Naive thymus-derived CD4-positive, alpha-beta T cell (primary cell): ENCODE measurements at regions not wholly inside any gene's neighbourhood (a gene's known extent, or its start where the extent isn't known, plus 50 kb on each side); places are given as distances from the start of the nearest gene placed in this dataset.
A peak's percentile ranks its signal among the peaks of the same experiment; 100 is the strongest.

ENCODE experiments used
- ATAC-seq: fragments of 150-1000 bp; cut with Tn5 transposase; 2 replicates; pipeline ENCODE4 v1.10.0; 2021; ENCODE audit warnings: mild to moderate bottlenecking, moderate library complexity
- CTCF ChIA-PET: fragments of 350-600 bp; sonication (Branson Sonifier 250); formaldehyde crosslinking; loops from one replicate; lab custom pipeline; 2021; ENCODE audit warnings: antibody characterized with exemption; lab: Charles Lee
- POLR2A ChIA-PET: fragments of 350-600 bp; sonication (Branson Sonifier 250); formaldehyde crosslinking; loops from one replicate; lab custom pipeline; 2021; ENCODE audit warnings: antibody characterized with exemption, inconsistent platforms; lab: Charles Lee
- DNase-seq, 9 donors: peaks; one replicate each; pipeline versions ENCODE4 v3.0.0 to v3.0.0-alpha.2; 2020 to 2022; ENCODE audit warnings: mixed read lengths in 1 of 9
- H3K27ac ChIP-seq: one replicate; pipeline ENCODE4 v1.7.0; 2013; ENCODE audit warnings: mild to moderate bottlenecking, low read depth, low read length, moderate library complexity
- H3K27me3 ChIP-seq, 2 donors: one replicate each; pipeline ENCODE4 v1.7.0; 2013; ENCODE audit warnings: low read length in 2 of 2, mild to moderate bottlenecking in 2 of 2, moderate library complexity in 2 of 2; ENCODE audit not compliant: control insufficient read depth in 2 of 2, insufficient read depth in 2 of 2
- H3K36me3 ChIP-seq, 3 experiments: 1 replicate in 2 of 3; 2 replicates in 1 of 3; pipeline ENCODE4 v1.7.0; 2013; ENCODE audit warnings: low read length in 3 of 3, mild to moderate bottlenecking in 3 of 3, moderate library complexity in 1 of 3; ENCODE audit not compliant: insufficient read depth in 3 of 3, control insufficient read depth in 2 of 3
- H3K4me1 ChIP-seq, 2 donors: one replicate each; pipeline ENCODE4 v1.7.0; 2013; ENCODE audit warnings: low read length in 2 of 2, mild to moderate bottlenecking in 2 of 2, moderate library complexity in 1 of 2; ENCODE audit not compliant: control insufficient read depth in 2 of 2, insufficient read depth in 2 of 2
- H3K4me3 ChIP-seq: 2 replicates; pipeline ENCODE4 v1.7.0; 2013; ENCODE audit warnings: mild to moderate bottlenecking, low read length
- H3K9me3 ChIP-seq, 3 experiments: 1 replicate in 2 of 3; 2 replicates in 1 of 3; pipeline ENCODE4 v1.7.0; 2013; ENCODE audit warnings: low read length in 3 of 3; ENCODE audit not compliant: control insufficient read depth in 2 of 3
- H3K27ac Mint-ChIP-seq, 9 donors: one replicate each; pipeline ENCODE4 v1.8.0; 2020 to 2022; ENCODE audit warnings: mixed read lengths in 9 of 9, mild to moderate bottlenecking in 8 of 9, moderate library complexity in 5 of 9, inconsistent platforms in 2 of 9
- H3K27me3 Mint-ChIP-seq, 5 donors: one replicate each; pipeline ENCODE4 v1.8.0; 2021 to 2022; ENCODE audit warnings: mixed read lengths in 5 of 5, mild to moderate bottlenecking in 1 of 5
- H3K36me3 Mint-ChIP-seq, 5 donors: one replicate each; pipeline ENCODE4 v1.8.0; 2020 to 2022; ENCODE audit warnings: mixed read lengths in 5 of 5, mild to moderate bottlenecking in 3 of 5, inconsistent platforms in 1 of 5
- H3K4me1 Mint-ChIP-seq, 7 donors: one replicate each; pipeline ENCODE4 v1.8.0; 2020 to 2022; ENCODE audit warnings: mixed read lengths in 7 of 7, mild to moderate bottlenecking in 3 of 7, inconsistent platforms in 1 of 7
- H3K4me3 Mint-ChIP-seq, 10 donors: one replicate each; pipeline ENCODE4 v1.8.0; 2020 to 2022; ENCODE audit warnings: mild to moderate bottlenecking in 10 of 10, mixed read lengths in 10 of 10, moderate library complexity in 6 of 10, inconsistent platforms in 2 of 10
- H3K9me3 Mint-ChIP-seq, 11 donors: one replicate each; pipeline ENCODE4 v1.8.0; 2020 to 2022; ENCODE audit warnings: mixed read lengths in 11 of 11, mild to moderate bottlenecking in 4 of 11, inconsistent platforms in 1 of 11, moderate library complexity in 1 of 11
- intact Hi-C, 2 donors: fragments of 100-400 bp; cut with micrococcal nuclease; formaldehyde crosslinking; loops; one replicate each; pipeline ENCODE4 v1.15.1; 2023

GRCh38 chr5:39712316-39713249 lies 287.8 kb upstream of the DAB2 start:
- DNase-seq (no peak), ATAC-seq (no peak)
- POLR2A ChIA-PET: no interaction called here
- CTCF ChIA-PET: interaction anchor here (0.7 to 0.9 kb wide), 2 partner anchors 87 to 133 kb away, joined by 3 read pairs; no protein-coding TSS in a partner anchor
- intact Hi-C loops: loop anchor here in 1 of 2 donors (10.0 kb wide), 1 partner anchor 138 kb away; no protein-coding TSS in a partner anchor
- H3K4me3 ChIP-seq: no peak overlapping the region
- H3K4me1 ChIP-seq: no peaks in the 10 kb centered on the region
- Mint-ChIP-seq H3K36me3 (no peaks in the 10 kb centered on the region), H3K4me3 (no peak overlapping the region), H3K27me3 (peaks cover 2 to 17% (median 15%) of the 10 kb centered on the region in 5 donors), H3K4me1 (no peaks in the 10 kb centered on the region), H3K9me3 (no peaks in the 10 kb centered on the region), H3K27ac (no peak overlapping the region)
- no peaks in the 10 kb centered on the region for H3K9me3 ChIP-seq
- no peaks in the 10 kb centered on the region for H3K36me3 ChIP-seq
- no peaks in the 10 kb centered on the region for H3K27me3 ChIP-seq
- no peak overlapping the region for H3K27ac ChIP-seq

- Histone ChIP-seq H3K9me3 (no peaks in the 10 kb centered on the region), H3K4me3 (no peak overlapping the region), H3K4me1 (no peaks in the 10 kb centered on the region), H3K36me3 (no peaks in the 10 kb centered on the region), H3K27me3 (no peaks in the 10 kb centered on the region), H3K27ac (no peak overlapping the region)
- DNase-seq (no peak), ATAC-seq (no peak)
- no peak overlapping the region for H3K4me3 Mint-ChIP-seq
- no peaks in the 10 kb centered on the region for H3K9me3 Mint-ChIP-seq
- H3K4me1 Mint-ChIP-seq: no peaks in the 10 kb centered on the region
- no peaks in the 10 kb centered on the region for H3K36me3 Mint-ChIP-seq
- CTCF ChIA-PET: interaction anchor here (0.9 kb wide), 1 partner anchor 86 kb away, joined by 3 read pairs; no protein-coding TSS in a partner anchor
- H3K27me3 Mint-ChIP-seq: peaks cover 2 to 22% (median 15%) of the 10 kb centered on the region in 5 donors
- intact Hi-C loops: loop anchor here in 1 of 2 donors (10.0 kb wide), 1 partner anchor 137 kb away; no protein-coding TSS in a partner anchor
- no peak overlapping the region for H3K27ac Mint-ChIP-seq
- POLR2A ChIA-PET: no interaction called here
Measured at GRCh38 chr5:39711821-39712220, 287.0 kb upstream of the DAB2 start.

- ChIA-PET CTCF (no interaction called here), POLR2A (no interaction called here)
- H3K9me3 Mint-ChIP-seq: no peaks in the 10 kb centered on the region
- no peaks in the 10 kb centered on the region for H3K36me3 Mint-ChIP-seq
- DNase-seq (no peak), ATAC-seq (no peak)
- peaks cover 6 to 28% (median 19%) of the 10 kb centered on the region in 5 donors for H3K27me3 Mint-ChIP-seq
- H3K4me3 Mint-ChIP-seq: no peak overlapping the region
- Histone ChIP-seq H3K27ac (no peak overlapping the region), H3K36me3 (no peaks in the 10 kb centered on the region), H3K27me3 (no peaks in the 10 kb centered on the region), H3K4me3 (no peak overlapping the region), H3K4me1 (no peaks in the 10 kb centered on the region), H3K9me3 (no peaks in the 10 kb centered on the region)
- H3K4me1 Mint-ChIP-seq: no peaks in the 10 kb centered on the region
- intact Hi-C loops: no loop called here
- H3K27ac Mint-ChIP-seq: no peak overlapping the region
Measured at GRCh38 chr5:39709032-39709431, 284.3 kb upstream of the DAB2 start.

GRCh38 chr5:39702928-39703327 lies 278.1 kb upstream of the DAB2 start:
- Mint-ChIP-seq H3K4me1 (no peaks in the 10 kb centered on the region), H3K4me3 (no peak overlapping the region), H3K36me3 (no peaks in the 10 kb centered on the region), H3K9me3 (no peaks in the 10 kb centered on the region), H3K27ac (no peak overlapping the region), H3K27me3 (peaks cover 3 to 15% (median 4%) of the 10 kb centered on the region in 5 donors)
- POLR2A ChIA-PET: no interaction called here
- no peaks in the 10 kb centered on the region for H3K9me3 ChIP-seq
- CTCF ChIA-PET: no interaction called here
- ATAC-seq (no peak), DNase-seq (no peak)
- H3K27ac ChIP-seq: no peak overlapping the region
- intact Hi-C loops: no loop called here
- H3K4me3 ChIP-seq: no peak overlapping the region
- no peaks in the 10 kb centered on the region for H3K27me3 ChIP-seq
- H3K36me3 ChIP-seq: no peaks in the 10 kb centered on the region
- H3K4me1 ChIP-seq: no peaks in the 10 kb centered on the region

- peak in 1 of 9 donors; percentile 0 for DNase-seq
- no peak for ATAC-seq
- Mint-ChIP-seq H3K4me3 (no peak overlapping the region), H3K27me3 (peaks cover 0 to 11% (median 3%) of the 10 kb centered on the region in 5 donors), H3K36me3 (no peaks in the 10 kb centered on the region), H3K27ac (no peak overlapping the region), H3K9me3 (no peaks in the 10 kb centered on the region), H3K4me1 (no peaks in the 10 kb centered on the region)
- intact Hi-C loops: no loop called here
- H3K4me3 ChIP-seq: no peak overlapping the region
- no peaks in the 10 kb centered on the region for H3K9me3 ChIP-seq
- ChIA-PET POLR2A (no interaction called here), CTCF (no interaction called here)
- no peaks in the 10 kb centered on the region for H3K27me3 ChIP-seq
- H3K4me1 ChIP-seq: no peaks in the 10 kb centered on the region
- no peaks in the 10 kb centered on the region for H3K36me3 ChIP-seq
- H3K27ac ChIP-seq: no peak overlapping the region
Measured at GRCh38 chr5:39700523-39700922, 275.7 kb upstream of the DAB2 start.

- CTCF ChIA-PET: no interaction called here
- Mint-ChIP-seq H3K36me3 (no peaks in the 10 kb centered on the region), H3K27me3 (peaks cover 2 to 13% (median 5%) of the 10 kb centered on the region in 5 donors)
Measured at GRCh38 chr5:39698838-39699560, 274.2 kb upstream of the DAB2 start.

More at GRCh38 chr5:39698838-39699560, 274.2 kb upstream of the DAB2 start:
- H3K4me3 Mint-ChIP-seq: no peak overlapping the region
- POLR2A ChIA-PET: no interaction called here
- ATAC-seq (no peak), DNase-seq (no peak)
- no peaks in the 10 kb centered on the region for H3K9me3 ChIP-seq
- intact Hi-C loops: no loop called here
- no peaks in the 10 kb centered on the region for H3K9me3 Mint-ChIP-seq
- H3K27me3 ChIP-seq: no peaks in the 10 kb centered on the region
- H3K4me1 ChIP-seq: no peaks in the 10 kb centered on the region
- no peak overlapping the region for H3K4me3 ChIP-seq
- no peak overlapping the region for H3K27ac ChIP-seq
- H3K27ac Mint-ChIP-seq: no peak overlapping the region
- no peaks in the 10 kb centered on the region for H3K4me1 Mint-ChIP-seq
- no peaks in the 10 kb centered on the region for H3K36me3 ChIP-seq
